HG03025 (cell line): ENCODE measurements at regions not wholly inside any gene's neighbourhood (a gene's known extent, or its start where the extent isn't known, plus 50 kb on each side); places are given as distances from the start of the nearest gene placed in this dataset.
"Not testable (repeated sequence)": the region's sequence is repeated elsewhere in the genome, so short reads cannot be mapped to it uniquely, and the experiment has no call there.

Experiments
- ATAC-seq: cut with Tn5 transposase; IDR thresholded peaks from one replicate; pipeline ENCODE4 v1.9.1; 2021; ENCODE audit warnings: mild to moderate bottlenecking, moderate library complexity; ENCODE audit not compliant: unreplicated experiment, low FRiP score

DNA sequence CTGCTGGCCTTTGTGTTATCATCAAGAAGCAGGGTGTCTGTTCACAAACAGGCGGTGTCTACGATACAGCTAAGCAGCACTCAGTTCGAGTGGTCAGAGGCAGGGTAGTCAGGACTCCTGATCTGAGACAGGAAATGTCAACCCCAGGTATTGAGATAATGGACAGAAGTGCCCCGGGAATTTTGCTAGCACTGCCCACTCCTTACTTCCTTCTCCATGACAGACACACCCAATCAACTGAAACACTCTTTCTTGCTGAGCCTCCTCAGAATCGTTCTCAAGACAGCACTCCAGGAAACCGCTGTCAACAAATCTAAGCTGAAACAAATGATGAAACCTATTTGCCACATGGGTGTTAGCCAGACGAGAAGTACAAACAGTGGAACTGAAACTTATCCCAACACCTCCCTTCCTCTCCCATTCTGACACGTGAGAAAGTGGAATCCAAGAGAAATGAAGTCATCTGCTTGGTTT is 109.3 kb downstream of the GTF2IRD2B start:
- not testable (repeated sequence) for ATAC-seq

DNA sequence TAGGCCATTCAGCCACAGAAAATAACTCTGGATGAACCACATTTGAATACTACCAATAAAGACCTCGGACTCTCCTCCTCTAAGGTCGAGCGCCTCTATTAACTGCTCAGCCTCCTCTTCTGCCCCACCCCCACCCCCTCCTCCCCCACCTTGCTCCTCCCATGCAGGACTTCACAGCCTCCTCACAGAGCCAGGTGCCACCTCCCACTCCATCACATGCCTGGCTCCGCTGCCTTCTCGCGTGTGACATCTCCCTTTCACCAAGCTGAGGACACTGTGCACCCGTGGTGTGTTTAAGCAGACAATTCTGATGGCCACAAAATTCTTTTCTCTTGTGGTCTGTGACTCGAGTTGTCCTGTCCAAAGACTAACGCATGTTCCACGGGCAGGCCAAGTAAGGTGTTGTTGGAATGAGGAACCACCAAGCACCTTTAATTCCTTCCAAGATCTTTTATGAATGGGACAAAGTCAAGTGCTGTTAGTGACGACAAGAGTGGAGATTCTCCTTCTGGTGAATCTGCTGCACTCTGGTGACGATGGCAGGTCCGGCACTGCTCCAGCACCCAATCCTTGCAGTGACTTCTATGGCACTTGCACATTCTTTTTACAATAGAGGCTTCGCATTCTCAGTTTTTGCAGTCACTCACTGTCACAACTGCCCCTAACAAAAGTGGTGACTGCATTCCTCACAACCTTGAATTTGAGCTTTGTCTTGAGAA is 113.1 kb downstream of the GTF2IRD2B start:
- ATAC-seq, result not testable (repeated sequence)

DNA sequence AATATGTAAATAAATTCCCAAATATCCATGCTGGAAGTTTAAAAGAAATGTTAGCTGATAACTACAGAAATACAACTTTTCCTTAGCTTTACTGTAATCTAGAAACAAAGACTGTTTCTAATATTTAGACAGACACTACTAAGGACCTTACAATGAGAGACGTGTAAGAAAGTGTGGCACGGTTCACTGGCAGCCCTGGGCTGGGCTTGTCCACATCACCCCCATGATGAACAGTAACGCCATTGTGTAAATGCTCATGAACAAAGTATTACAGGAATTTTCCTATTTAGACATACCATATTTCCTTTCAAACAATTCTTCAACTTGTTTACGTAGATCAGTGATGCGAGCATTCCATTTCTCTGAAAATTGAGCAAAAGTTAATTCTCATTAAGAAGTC is 123.1 kb downstream of the GTF2IRD2B start:
- ATAC-seq, result not testable (repeated sequence)

DNA sequence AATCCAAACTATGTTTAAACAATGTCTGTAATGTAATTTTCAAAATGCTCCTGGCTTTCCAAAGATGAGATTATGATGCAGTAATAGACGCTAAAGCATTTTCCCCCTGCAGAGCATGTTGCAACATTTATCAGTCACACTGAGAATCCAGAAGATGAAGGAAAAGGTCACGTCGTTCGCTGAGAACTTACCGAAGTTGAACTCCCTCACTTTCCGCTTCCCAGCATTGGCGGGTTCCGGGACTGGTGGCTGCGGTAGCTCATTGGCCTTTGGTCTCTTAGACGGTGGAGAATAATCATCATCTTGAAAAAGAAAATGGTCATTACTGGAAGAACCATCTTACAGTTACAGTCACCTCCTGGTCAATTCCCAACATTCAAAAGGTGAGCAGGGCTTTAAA is 124.6 kb downstream of the GTF2IRD2B start:
- not testable (repeated sequence) for ATAC-seq

DNA sequence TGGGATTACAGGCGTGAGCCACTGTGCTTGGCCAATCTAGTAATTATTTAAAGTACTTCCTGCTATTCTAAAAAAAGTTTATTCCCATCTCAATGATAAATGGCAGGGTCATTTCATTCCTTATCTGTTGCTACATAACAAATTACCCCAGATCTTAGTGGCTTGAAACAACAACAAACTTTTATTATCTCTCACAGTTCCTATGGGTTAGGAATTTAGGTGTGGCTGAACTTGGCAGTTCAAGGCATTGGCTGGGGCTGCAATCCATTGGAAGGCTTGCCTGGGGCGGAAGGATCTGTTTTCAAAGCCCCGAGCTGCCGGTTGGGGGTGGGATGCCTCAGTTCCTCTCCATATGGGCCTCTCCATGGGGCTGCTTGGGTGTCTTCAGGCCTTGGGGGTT is 133.7 kb downstream of the GTF2IRD2B start:
- not testable (repeated sequence) for ATAC-seq

DNA sequence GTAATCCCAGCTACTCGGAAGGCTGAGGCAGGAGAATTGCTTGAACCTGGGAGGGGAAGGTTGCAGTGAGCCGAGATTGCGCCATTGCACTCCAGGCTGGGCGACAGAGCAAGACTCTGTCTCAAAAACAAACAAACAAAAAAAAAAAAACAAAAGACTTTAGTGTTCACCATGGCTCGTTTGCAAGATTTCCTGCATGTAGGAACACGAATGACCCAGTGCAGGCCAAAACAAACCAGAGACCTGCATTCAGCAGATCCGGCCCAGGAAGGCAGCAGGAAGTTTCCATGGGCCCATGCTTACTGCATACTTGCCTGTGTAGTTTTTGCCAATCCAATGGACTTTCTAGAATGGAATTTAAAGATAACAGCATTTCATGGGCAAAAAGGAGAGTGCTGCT is 137.2 kb downstream of the GTF2IRD2B start:
- ATAC-seq, result not testable (repeated sequence)

DNA sequence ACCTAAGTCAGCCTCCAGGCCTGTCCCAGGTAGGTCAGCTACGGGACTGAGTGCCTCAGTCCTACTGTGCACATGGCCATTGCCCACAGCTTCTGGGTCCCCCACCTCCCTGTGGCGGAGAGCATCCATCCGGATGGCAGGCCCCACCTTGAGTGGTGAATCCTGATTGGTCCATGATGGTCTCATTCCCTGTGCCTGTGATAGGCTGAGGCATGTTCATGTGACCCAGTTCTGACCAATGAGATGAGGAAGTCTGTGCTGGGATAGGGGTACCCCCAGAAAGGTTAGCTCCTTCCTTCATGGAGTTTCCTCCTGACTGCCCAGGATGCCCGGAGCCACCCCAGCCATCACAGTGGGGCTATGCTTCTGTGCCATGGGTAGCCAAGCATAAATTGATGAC is 138.2 kb downstream of the GTF2IRD2B start:
- ATAC-seq, result not testable (repeated sequence)

DNA sequence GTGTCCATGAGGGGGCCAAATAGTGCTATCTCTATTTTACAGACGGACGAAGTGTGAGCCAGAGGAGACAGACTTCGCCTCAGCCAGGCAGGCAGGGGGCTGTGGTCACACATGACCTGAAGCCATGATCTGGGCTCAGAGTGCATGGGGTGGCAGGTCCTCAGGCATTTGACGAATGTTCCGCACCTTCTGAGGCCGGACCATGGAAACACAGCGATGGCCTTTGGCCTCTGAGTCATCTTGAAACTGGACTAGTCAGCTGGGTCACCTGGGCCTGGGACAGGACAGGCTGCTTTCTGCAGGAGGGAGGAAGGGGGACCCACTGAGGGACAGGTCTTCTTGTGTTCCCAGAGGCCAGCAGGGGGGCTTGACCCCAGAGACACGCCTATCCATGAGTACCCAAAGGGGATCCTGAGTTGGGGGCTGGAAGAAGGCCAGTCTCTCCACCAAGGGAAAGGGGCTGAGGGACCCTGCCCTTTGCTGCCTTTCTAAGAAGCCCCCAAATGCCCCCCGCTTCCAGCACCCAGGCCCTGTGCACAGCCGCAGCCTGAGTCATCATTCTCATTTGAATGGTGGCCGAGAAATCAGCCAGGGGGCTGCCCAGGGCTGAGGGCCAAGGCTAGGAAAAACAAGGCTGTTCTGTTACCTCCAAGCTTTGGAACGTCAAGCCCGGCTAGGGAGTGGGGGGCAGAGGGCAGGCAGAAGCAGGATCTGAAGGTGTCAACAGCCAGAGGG is 142.9 kb downstream of the GTF2IRD2B start:
- not testable (repeated sequence) for ATAC-seq

DNA sequence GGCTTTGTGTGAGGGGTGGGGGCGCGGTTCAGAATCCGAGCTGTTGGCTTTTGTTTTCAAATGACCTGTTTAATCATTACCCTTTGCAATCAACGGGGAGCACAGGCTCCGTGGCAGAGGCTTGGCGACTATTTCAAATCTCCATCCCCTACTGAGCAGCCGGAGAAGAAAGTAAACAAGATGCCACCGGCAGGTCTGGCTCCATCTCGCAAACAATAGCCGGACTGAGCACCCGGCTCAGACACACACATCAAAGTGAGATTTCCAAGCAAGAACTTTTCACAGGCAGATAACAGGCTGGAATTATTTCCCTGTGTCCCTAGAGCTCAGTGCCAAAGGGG is 143.4 kb downstream of the GTF2IRD2B start:
- ATAC-seq, result not testable (repeated sequence)

DNA sequence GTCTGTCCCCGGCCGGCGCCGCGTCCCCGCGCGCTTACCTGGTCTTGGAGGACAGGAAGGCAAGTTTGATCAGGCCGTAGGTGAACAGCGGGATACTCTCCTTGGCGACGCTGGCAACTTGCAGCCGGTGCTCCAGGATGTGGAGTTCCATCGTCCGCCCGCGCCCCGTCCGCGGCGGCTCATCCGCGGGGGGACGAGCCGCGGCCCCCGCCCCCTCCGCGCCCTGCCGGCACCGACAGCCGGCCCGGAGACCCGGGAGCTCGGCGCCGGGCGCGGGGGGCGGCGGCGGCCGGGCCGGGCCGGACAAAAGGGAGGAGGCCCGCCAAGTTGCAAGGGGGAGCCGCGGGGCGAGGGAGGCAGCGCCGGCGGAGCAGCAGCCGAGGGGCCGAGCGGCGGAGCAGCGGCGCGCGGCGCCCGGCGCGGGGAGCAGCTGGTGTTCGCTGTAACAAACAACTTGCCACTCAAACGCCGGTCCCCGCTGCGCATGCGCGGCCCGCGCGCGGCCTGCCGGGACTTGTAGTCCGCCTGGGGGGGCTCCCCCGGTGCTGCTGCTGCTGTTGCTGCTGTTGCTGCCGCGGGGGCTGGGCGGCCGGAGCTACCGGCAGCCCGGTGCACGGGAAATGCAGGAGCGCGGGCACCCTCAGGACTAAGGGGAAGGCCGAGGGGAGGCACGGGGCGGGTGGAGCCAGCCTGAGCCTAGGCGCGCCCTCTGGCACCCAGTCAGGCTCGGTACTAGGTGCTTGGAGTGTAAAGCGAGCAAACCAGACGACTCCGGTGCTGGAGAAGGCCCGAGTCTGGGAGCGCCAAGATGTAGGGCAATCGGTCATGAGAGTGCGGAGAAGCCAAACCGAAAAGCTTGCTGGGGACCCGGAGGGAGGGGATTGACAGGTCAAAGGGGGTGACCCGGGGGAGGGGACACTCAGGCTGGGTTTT is 145.1 kb downstream of the GTF2IRD2B start:
- ATAC-seq, result peak; percentile 86

DNA sequence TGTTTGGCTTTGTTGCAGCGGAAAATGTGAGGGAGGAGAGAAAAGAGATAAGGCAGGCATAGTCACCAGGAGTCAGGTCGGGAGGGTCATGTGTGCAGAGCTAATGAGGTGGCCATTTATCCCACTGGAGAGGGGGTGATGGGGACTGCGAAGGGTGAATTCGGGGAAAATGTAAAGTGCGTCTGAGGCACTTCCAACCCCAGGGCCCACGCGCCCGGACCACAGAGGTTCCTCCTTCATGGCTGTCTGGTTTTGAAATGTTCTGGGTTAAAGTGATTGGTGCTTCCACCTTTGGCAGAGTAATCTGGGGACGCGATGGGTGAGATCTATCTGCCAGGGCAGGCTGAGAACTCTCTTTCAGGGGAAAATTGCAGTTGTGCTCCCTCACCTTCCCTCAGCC is 145.9 kb downstream of the GTF2IRD2B start:
- ATAC-seq, result not testable (repeated sequence)

DNA sequence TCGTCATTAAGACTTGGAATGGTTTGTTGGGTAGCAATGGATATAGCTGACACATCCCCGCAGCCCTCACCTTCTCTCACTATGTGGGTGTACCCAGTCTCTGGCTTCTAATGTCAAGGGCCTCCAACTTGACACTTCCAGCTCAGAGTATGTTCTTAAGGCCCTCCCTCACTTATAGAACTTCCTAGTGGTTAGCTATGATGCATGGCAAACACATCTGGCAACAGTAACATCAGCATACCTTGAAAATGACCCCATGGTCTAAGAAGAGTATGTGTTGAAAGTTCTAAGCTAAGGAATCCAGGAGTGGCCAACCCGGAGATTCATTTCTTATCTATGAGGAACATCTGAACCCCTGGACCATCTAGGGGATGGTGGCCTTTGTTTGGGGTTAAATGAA is 151.2 kb downstream of the GTF2IRD2B start:
- not testable (repeated sequence) for ATAC-seq

DNA sequence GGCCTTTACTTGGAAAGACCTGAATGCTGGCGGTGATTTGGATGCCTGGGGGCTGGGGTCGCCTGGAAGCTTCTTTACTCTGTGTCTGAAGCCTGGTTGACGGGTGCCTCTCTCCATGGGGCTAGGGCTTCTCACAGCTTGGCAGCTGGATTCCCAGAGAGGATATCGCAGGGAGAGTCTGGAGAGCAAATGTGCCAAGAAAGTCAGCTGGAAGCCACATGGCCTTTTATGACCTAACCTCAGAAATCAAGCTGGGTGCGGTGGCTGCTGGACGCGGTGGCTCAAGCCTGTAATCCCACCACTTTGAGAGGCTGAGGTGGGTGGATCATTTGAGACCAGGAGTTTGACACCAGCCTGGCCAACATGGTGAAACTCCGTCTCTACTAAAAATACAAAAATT is 147.2 kb upstream of the TRIM73 start:
- not testable (repeated sequence) for ATAC-seq

DNA sequence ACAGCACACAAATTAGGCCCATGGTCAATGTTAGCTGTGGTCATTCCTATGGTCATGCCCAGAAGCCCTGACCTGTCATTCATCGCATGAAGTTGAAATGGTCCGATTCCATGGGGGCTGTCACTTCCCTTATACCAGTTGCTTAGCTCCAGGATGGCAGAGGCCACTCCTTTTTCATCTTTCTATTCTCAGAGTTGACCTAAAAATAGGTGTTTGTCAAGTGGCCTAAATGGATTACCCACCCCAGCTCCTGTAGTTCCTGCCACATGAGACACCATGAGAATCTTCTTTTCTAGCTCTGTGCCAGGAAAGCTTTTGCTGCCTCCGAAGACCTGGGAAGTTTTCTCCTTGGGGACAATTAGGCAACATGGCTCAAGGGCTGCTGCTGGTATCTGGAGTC is 141.2 kb upstream of the TRIM73 start:
- ATAC-seq, result not testable (repeated sequence)

DNA sequence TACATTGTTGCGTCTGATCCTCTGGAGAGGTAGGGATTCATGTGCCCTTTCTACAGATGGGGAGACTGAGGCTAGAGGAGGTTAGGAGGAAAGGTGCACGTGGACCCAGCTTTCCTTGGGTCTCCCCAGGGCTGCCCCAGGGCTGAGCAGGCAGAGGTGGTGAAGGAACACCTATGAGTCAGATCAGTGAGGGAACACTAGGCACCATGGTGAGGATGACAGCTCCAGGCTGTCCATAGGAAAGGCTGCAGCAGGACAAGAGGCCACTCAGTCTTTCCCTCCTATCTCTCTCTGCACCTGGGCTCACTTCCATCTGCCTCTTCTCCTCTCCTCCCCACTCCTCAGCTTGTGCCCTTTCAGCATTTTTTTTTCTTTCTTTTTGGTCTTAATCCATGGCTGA is 138.0 kb upstream of the TRIM73 start:
- ATAC-seq, result not testable (repeated sequence)

DNA sequence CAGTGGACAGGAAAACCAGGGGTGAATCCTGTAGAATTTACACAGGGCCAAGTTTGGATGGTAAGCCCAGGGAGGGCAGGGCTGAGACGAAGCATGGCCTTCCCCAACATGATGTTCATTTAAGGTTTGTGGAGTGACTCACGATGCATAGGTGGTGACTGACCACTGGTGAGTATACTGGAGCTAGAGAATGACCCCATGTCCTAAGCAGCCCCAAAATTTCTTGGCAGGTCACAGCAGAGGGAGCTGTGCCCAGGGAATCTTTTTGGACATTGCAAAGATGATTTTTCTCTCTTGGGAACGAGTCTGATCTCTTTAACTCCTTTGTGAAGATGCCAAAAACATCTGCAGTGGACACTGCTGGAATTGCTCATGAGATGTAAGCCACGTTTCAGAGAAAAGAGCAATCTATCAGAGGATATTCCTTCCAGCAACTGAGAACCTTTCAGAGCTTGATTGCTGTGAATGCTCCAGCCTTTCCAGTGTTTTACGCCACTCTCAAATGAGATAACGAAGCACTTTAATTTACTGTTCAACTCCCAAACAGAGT is 135.9 kb upstream of the TRIM73 start:
- ATAC-seq, result not testable (repeated sequence)

DNA sequence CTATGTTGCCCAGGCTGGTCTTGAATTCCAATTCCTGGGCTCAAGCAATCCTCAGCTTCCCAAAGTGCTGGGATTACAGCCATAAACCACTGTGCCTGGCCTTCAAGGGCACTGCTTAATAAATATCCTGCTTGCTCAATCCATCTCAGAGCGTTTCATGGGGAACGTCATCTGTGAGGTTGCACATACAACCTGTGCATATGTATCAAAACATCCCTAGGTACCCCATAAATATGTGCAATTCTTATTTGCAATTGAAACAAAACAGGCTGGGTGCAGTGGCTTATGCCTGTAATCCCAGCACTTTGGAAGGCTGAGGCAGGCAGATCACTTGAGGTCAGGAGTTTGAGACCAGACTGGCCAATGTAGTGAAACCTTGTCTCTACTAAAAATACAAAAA is 133.8 kb upstream of the TRIM73 start:
- ATAC-seq, result not testable (repeated sequence)

DNA sequence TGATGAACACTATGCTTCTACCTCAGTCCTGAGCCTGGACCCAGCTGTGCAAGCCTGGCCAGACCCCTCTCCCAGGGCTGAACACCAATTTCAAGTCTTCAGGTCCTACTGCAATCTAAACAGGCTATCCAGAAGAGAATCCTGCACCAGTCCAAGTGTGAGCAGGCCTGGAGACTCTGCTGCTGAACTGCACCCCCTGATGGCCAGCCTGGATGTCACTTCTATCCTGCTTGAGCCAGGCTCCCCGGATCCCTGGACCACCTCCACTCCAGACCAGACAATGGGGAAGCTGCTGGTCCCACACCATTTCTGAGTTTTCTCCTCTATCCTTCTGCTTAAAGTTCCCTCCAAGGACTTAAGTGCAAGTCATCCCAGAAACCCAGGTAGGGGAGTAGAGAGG is 127.3 kb upstream of the TRIM73 start:
- ATAC-seq, result not testable (repeated sequence)

DNA sequence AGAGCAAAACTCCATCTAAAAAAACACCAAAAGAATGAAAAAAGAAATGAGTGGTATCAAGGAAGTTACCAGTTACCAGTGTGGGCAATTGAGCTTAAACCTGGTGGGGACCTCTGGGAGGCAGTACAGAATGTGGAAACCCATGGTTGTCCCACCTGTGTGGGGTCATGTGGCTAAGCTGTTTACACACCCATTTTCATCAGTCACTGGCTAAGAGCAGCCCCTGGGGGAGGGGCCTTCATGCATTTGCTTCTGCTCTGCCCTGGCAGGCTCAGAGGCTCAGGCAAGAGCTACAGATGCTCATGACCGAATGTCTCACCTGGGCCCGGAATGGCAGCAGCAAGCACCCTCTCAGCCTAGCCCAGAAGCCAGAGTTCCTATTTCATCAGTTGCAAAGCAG is 126.3 kb upstream of the TRIM73 start:
- ATAC-seq, result not testable (repeated sequence)

DNA sequence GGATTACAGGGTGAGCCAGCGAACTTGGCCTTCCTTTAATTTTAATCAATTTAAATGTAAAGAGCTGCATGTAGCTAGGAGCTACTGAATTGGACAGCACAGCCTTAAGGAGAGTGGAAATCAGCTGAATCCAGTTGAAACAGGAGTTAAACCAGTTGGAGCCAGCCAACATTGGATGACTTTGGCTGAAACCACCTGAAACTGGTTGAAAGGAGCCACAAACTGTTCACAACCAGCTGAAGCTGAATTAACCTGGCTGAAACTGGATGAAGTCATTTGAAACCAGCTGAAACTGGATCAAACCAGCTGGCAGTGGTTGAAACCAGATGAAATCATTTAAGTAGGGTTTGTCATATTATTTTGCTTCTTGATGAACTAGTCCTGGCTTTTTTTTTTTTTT is 121.3 kb upstream of the TRIM73 start:
- not testable (repeated sequence) for ATAC-seq
